Tibial artery (tissue), 4 donors: ENCODE measurements at regions not wholly inside any gene's neighbourhood (a gene's known extent, or its start where the extent isn't known, plus 50 kb on each side); places are given as distances from the start of the nearest gene placed in this dataset.

ENCODE experiments used
- DNase-seq, 2 donors: peaks; one replicate each; pipeline ENCODE4 v3.0.0-alpha.2; 2019
- H3K27ac ChIP-seq, 2 donors: fragments of 200-600 bp; sonication (generic) in 1 of 2; 1 replicate in 1 of 2; 2 replicates in 1 of 2; pipeline ENCODE4 v1.5.1; 2018 to 2019; ENCODE audit warnings: mild to moderate bottlenecking in 1 of 2
- H3K27me3 ChIP-seq, 2 donors: fragments of 200-600 bp; sonication (generic) in 1 of 2; one replicate each; pipeline versions ENCODE4 v1.5.1 to v1.6.0; 2016 to 2019
- H3K36me3 ChIP-seq, 3 donors: fragments of 200-600 bp; sonication (generic) in 2 of 3; one replicate each; pipeline ENCODE4 v1.5.1; 2016 to 2019; ENCODE audit warnings: mild to moderate bottlenecking in 2 of 3
- H3K4me1 ChIP-seq, 4 donors: fragments of 200-600 bp; sonication (generic) in 2 of 4; 1 replicate in 3 of 4; 2 replicates in 1 of 4; pipeline ENCODE4 v1.5.1; 2016 to 2019
- H3K4me3 ChIP-seq, 2 donors: fragments of 200-600 bp; sonication (generic) in 1 of 2; 1 replicate in 1 of 2; 2 replicates in 1 of 2; pipeline ENCODE4 v1.5.1; 2018 to 2019; ENCODE audit warnings: mild to moderate bottlenecking in 2 of 2
- H3K9me3 ChIP-seq, 3 donors: fragments of 200-600 bp; sonication (generic) in 1 of 3; one replicate each; pipeline ENCODE4 v1.5.1; 2016 to 2019
- intact Hi-C: fragments of 100-400 bp; cut with DNase I; formaldehyde crosslinking; loops from one replicate; pipeline ENCODE4 v1.15.0; 2023; ENCODE audit warnings: low total_unique reads
- TF ChIP-seq, protein P1 (sequence below), 2 experiments: fragments of 200-600 bp in 1 of 2; fragments of 450-650 bp in 1 of 2; IDR thresholded peaks; one replicate each; pipeline ENCODE4 v1.5.1; 2017 to 2019; ENCODE audit warnings: antibody characterized with exemption in 2 of 2, mild to moderate bottlenecking in 1 of 2, moderate library complexity in 1 of 2

DNA sequence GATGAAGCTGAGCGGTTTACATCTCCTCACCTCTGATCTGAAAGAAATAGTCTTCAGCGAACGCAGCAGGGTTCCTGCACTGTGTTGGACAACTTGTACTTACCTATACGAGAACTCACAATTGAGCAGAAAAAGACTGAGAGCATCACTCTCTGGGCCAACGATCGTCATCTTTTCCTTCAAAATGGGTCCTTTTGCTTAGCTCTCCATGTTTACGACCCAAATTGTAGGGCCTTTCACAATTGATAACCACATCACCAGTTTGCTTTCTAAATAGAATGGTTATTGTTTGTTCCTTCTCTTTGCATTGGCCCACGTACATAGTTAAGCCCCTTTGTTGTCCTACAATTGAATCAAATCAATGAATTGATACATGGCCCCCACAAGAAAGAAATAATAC is 110.0 kb upstream of the DMRT1 start:
- Histone ChIP-seq H3K27ac (peak overlapping the region; percentile 69 to 70), H3K4me3 (no peak overlapping the region), H3K27me3 (no peaks in the 10 kb centered on the region), H3K36me3 (peaks cover 42 to 58% (median 50%) of the 10 kb centered on the region in 3 donors), H3K9me3 (no peaks in the 10 kb centered on the region), H3K4me1 (peaks cover 0 to 78% (median 41%) of the 10 kb centered on the region in 4 donors)
- intact Hi-C loops = no loop called here
- DNase-seq = no peak
- TF ChIP-seq, protein P1, sequence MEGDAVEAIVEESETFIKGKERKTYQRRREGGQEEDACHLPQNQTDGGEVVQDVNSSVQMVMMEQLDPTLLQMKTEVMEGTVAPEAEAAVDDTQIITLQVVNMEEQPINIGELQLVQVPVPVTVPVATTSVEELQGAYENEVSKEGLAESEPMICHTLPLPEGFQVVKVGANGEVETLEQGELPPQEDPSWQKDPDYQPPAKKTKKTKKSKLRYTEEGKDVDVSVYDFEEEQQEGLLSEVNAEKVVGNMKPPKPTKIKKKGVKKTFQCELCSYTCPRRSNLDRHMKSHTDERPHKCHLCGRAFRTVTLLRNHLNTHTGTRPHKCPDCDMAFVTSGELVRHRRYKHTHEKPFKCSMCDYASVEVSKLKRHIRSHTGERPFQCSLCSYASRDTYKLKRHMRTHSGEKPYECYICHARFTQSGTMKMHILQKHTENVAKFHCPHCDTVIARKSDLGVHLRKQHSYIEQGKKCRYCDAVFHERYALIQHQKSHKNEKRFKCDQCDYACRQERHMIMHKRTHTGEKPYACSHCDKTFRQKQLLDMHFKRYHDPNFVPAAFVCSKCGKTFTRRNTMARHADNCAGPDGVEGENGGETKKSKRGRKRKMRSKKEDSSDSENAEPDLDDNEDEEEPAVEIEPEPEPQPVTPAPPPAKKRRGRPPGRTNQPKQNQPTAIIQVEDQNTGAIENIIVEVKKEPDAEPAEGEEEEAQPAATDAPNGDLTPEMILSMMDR (IDR thresholded peaks at IDR 0.05) = no peak

DNA sequence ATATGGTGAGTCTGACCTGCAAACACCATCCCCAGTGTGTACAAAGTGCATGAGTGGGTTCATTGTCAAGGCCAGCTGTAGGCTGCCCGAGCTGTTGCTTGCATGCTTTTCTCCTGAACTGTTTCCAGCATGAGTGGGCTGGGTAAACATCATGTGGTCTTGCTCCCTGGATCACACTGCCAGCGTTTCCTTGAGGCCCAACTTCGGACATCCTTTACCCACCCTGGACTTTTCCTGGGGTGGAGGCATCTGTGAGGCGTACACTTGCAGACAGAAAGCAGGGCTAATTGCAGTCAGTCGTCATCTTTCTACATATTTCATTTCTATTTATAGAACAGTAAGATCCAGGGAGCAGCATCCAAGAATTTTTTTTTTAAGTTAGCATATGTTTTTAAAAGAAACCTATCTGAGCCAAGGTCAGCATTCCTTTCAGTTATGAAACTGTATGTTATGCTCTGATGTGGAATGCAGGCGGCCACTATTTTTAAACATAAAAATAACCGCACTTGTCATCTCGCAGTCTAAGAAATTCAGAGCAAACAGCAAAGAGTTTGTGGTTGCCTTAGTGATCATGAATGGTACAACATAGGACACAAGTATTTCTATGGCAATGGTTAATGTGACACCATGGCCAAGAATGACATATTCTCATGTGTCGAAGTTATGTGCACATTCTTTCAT is 106.5 kb upstream of the DMRT1 start:
- H3K27me3 ChIP-seq = no peaks in the 10 kb centered on the region
- H3K9me3 ChIP-seq = no peaks in the 10 kb centered on the region
- TF ChIP-seq, protein P1 (IDR thresholded peaks at IDR 0.05) = no peak
- H3K4me1 ChIP-seq = peaks cover 0 to 79% (median 58%) of the 10 kb centered on the region in 4 donors
- H3K4me3 ChIP-seq = no peak overlapping the region
- peak overlapping the region; percentile 68 to 78 for H3K27ac ChIP-seq
- peaks cover 51 to 75% (median 61%) of the 10 kb centered on the region in 3 donors for H3K36me3 ChIP-seq
- DNase-seq = peak; percentile 43 to 80
- intact Hi-C loops = loop anchor here (5.0 kb wide), 1 partner anchor 43 kb away; no protein-coding TSS in a partner anchor

DNA sequence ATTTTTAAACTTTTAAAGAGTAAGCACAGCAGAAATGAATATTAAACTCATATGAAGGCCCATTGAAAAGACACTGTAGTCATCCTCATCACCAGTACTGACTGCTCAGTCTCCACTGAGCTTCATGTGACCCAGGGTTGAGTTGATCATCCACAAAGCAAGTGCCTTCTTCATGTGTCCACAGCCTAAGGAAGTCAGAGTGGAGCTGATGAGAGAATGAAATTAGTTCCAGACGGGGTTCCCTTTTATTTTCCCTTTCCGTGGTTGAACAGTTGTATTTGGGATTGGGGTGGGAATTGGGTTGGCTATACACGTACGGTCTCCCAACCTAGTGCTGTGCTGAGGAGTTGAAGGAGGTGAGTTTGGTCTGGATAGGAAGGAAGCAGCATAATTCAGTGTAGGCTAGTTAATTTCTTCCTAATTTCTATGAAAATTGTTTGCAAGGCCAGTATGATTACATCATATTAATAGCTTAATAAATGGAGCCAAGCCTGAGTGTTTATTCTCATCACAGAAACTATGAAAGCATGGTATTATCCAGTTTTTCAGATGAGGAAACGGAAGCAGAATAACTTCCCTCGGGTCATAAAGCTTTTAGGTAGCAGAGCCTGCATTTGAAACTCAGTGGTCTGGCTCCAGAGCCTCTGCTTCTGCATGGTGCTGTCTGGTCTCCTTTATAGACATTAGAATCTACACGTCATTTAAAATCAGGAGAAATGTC is 103.9 kb upstream of the DMRT1 start:
- DNase-seq = peak in 1 of 2 donors; percentile 29
- H3K27me3 ChIP-seq = no peaks in the 10 kb centered on the region
- TF ChIP-seq, protein P1 (IDR thresholded peaks at IDR 0.05) = no peak
- no peak overlapping the region for H3K4me3 ChIP-seq
- H3K27ac ChIP-seq = peak overlapping the region; percentile 68 to 78
- peaks cover 52 to 75% (median 61%) of the 10 kb centered on the region in 3 donors for H3K36me3 ChIP-seq
- H3K4me1 ChIP-seq = peaks cover 0 to 81% (median 56%) of the 10 kb centered on the region in 4 donors
- intact Hi-C loops = loop anchor here (5.0 kb wide), 1 partner anchor 45 kb away; no protein-coding TSS in a partner anchor
- no peaks in the 10 kb centered on the region for H3K9me3 ChIP-seq

DNA sequence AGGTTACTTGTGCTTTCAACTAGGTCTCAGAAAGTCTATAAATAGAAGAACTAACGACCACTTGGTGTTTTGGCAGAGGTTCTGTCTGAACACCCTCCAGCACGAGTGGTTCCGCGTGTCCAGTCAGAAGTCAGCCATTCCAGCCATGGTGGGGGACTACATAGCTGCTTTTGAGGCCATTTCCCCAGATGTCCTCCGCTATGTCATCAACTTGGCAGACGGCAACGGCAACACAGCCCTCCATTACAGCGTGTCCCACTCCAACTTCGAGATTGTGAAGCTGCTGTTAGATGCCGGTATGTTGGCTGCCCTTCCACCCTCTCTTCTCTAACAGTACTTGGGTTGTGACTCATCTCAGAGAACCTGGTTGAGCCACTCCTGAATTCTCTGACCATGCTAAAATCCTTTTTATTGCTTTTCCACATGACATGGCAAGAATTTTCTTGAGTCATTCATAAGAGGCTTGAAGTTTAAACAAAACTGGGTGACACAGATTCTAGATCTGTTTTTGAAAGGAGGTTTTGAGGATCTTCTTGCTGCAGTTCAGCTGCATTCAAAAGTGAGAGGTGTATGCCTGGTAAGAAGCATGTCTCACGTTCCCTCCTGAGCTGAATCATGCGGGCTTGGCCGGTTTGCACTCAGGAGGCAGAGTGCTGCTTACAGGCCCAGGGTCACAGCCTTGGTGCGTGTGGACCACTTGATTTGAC is 103.1 kb upstream of the DMRT1 start:
- Histone ChIP-seq H3K27ac (peak overlapping the region; percentile 68 to 78), H3K4me3 (peak overlapping the region in 1 of 2 donors; percentile 4), H3K9me3 (no peaks in the 10 kb centered on the region), H3K36me3 (peaks cover 52 to 76% (median 61%) of the 10 kb centered on the region in 3 donors), H3K4me1 (peaks cover 0 to 87% (median 55%) of the 10 kb centered on the region in 4 donors), H3K27me3 (no peaks in the 10 kb centered on the region)
- peak; percentile 69 to 85 for DNase-seq
- intact Hi-C loops = loop anchor here (5.0 kb wide), 1 partner anchor 46 kb away; no protein-coding TSS in a partner anchor
- TF ChIP-seq, protein P1 (IDR thresholded peaks at IDR 0.05) = no peak

DNA sequence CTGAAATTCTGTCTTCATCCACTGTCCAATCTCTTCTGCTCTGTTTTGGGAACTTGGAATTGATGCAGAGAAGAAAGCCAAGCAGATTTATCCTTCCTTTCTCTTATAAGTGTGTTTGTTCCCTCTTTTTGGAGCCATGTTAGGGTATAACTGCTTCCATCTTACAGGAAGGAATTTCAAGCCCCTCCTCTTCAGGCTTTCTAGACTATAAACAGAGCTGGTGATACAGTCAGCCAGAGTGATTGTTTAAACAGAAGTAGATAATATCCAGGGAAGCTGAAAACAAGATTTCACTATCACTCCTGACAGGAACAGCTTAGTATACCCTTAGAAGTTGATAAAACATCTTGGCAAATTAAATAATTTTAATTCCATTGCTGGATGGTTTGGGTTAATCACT is 102.1 kb upstream of the DMRT1 start:
- TF ChIP-seq, protein P1 (IDR thresholded peaks at IDR 0.05) = no peak
- no peak for DNase-seq
- Histone ChIP-seq H3K27ac (peak overlapping the region; percentile 68 to 78), H3K4me1 (peaks cover 0 to 86% (median 52%) of the 10 kb centered on the region in 4 donors), H3K9me3 (no peaks in the 10 kb centered on the region), H3K4me3 (no peak overlapping the region), H3K36me3 (peaks cover 56 to 79% (median 66%) of the 10 kb centered on the region in 3 donors), H3K27me3 (no peaks in the 10 kb centered on the region)
- intact Hi-C loops = loop anchor here (5.0 kb wide), 1 partner anchor 47 kb away; no protein-coding TSS in a partner anchor
